Dedifferentiated amniotic fluid mesenchymal stem cell (primary cell): ENCODE measurements at regions not wholly inside any gene's neighbourhood (a gene's known extent, or its start where the extent isn't known, plus 50 kb on each side); places are given as distances from the start of the nearest gene placed in this dataset.

Experiments
- DNase-seq: peaks from one replicate; pipeline ENCODE4 v3.0.0-alpha.2; 2016; ENCODE audit errors: extremely low spot score

GRCh38 chrX:63993936-63994335, 208.9 kb upstream of the ARHGEF9 start:
- DNase-seq: no peak

- no peak for DNase-seq
These were observed 200.9 kb upstream of the ARHGEF9 start for GRCh38 chrX:63985906-63986305.

GRCh38 chrX:63979480-63979879, 194.5 kb upstream of the ARHGEF9 start:
- no peak for DNase-seq

- no peak for DNase-seq
These were observed 182.5 kb upstream of the ARHGEF9 start for GRCh38 chrX:63967551-63967950.

GRCh38 chrX:63963095-63963784, 178.2 kb upstream of the ARHGEF9 start:
- DNase-seq: no peak

GRCh38 chrX:63961964-63962363, 176.9 kb upstream of the ARHGEF9 start:
- DNase-seq: no peak

GRCh38 chrX:63959975-63960374, 175.0 kb upstream of the ARHGEF9 start:
- no peak for DNase-seq

- DNase-seq: no peak
These were observed 173.3 kb upstream of the ARHGEF9 start for GRCh38 chrX:63958134-63958865.

- DNase-seq: no peak
These were observed 150.8 kb upstream of the ARHGEF9 start for GRCh38 chrX:63935835-63936234.

GRCh38 chrX:63934791-63935190, 149.8 kb upstream of the ARHGEF9 start:
- no peak for DNase-seq

GRCh38 chrX:63934160-63934559, 149.1 kb upstream of the ARHGEF9 start:
- DNase-seq: no peak

GRCh38 chrX:63932907-63933306, 147.9 kb upstream of the ARHGEF9 start:
- DNase-seq: no peak

- DNase-seq: no peak
These were observed 147.0 kb upstream of the ARHGEF9 start for GRCh38 chrX:63932006-63932405.

GRCh38 chrX:63930140-63930539, 145.1 kb upstream of the ARHGEF9 start:
- DNase-seq: no peak

GRCh38 chrX:63929608-63930007, 144.6 kb upstream of the ARHGEF9 start:
- DNase-seq: no peak

- no peak for DNase-seq
These were observed 142.8 kb upstream of the ARHGEF9 start for GRCh38 chrX:63927848-63928247.

- DNase-seq: peak; percentile 76
These were observed 137.2 kb upstream of the ARHGEF9 start for GRCh38 chrX:63922221-63922620.

- no peak for DNase-seq
These were observed 135.9 kb upstream of the ARHGEF9 start for GRCh38 chrX:63920875-63921274.

GRCh38 chrX:63919081-63919480, 134.1 kb upstream of the ARHGEF9 start:
- no peak for DNase-seq

- DNase-seq: no peak
These were observed 133.6 kb upstream of the ARHGEF9 start for GRCh38 chrX:63918611-63919010.

- DNase-seq: no peak
These were observed 132.3 kb upstream of the ARHGEF9 start for GRCh38 chrX:63917296-63917695.

- DNase-seq: no peak
These were observed 128.7 kb upstream of the ARHGEF9 start for GRCh38 chrX:63913719-63914118.

- peak; percentile 49 for DNase-seq
These were observed 104.0 kb upstream of the ARHGEF9 start for GRCh38 chrX:63889001-63889400.
